Activated naive CD8-positive, alpha-beta T cell treated with anti-CD3 and anti-CD28 coated beads, Interleukin-2, amount 50 U/mL, for 16 hours (primary cell): ENCODE measurements at regions not wholly inside any gene's neighbourhood (a gene's known extent, or its start where the extent isn't known, plus 50 kb on each side); places are given as distances from the start of the nearest gene placed in this dataset.

Experiments used
- DNase-seq: peaks from one replicate; pipeline ENCODE4 v3.0.0-alpha.2; 2020; ENCODE audit warnings: low read depth, low spot score

- no peak for DNase-seq
Measured at GRCh38 chr20:51159303-51159702, 136.4 kb upstream of the KCNG1 start.

- DNase-seq: no peak
Measured at GRCh38 chr20:51158226-51158625, 135.3 kb upstream of the KCNG1 start.

GRCh38 chr20:51156041-51156982, 133.4 kb upstream of the KCNG1 start:
- no peak for DNase-seq

GRCh38 chr20:51154708-51155690, 132.1 kb upstream of the KCNG1 start:
- no peak for DNase-seq

- DNase-seq: no peak
Measured at GRCh38 chr20:51153867-51154707, 131.2 kb upstream of the KCNG1 start.

GRCh38 chr20:51148941-51149340, 126.0 kb upstream of the KCNG1 start:
- DNase-seq: no peak

- no peak for DNase-seq
Measured at GRCh38 chr20:51144476-51144875, 121.6 kb upstream of the KCNG1 start.

- DNase-seq: no peak
Measured at GRCh38 chr20:51143652-51144051, 120.7 kb upstream of the KCNG1 start.

- no peak for DNase-seq
Measured at GRCh38 chr20:51142448-51142847, 119.5 kb upstream of the KCNG1 start.

- no peak for DNase-seq
Measured at GRCh38 chr20:51140671-51141070, 117.8 kb upstream of the KCNG1 start.

- DNase-seq: no peak
Measured at GRCh38 chr20:51139891-51140290, 117.0 kb upstream of the KCNG1 start.

GRCh38 chr20:51138576-51138975, 115.7 kb upstream of the KCNG1 start:
- no peak for DNase-seq

- DNase-seq: no peak
Measured at GRCh38 chr20:51137461-51137860, 114.6 kb upstream of the KCNG1 start.

- no peak for DNase-seq
Measured at GRCh38 chr20:51135926-51136715, 113.2 kb upstream of the KCNG1 start.

GRCh38 chr20:51134405-51134804, 111.5 kb upstream of the KCNG1 start:
- DNase-seq: no peak

GRCh38 chr20:51132279-51132678, 109.4 kb upstream of the KCNG1 start:
- DNase-seq: no peak

GRCh38 chr20:51131811-51132210, 108.9 kb upstream of the KCNG1 start:
- DNase-seq: no peak

- DNase-seq: no peak
Measured at GRCh38 chr20:51129147-51129776, 106.4 kb upstream of the KCNG1 start.

- no peak for DNase-seq
Measured at GRCh38 chr20:51128198-51128597, 105.3 kb upstream of the KCNG1 start.

GRCh38 chr20:51127713-51128112, 104.8 kb upstream of the KCNG1 start:
- no peak for DNase-seq
